ENCODE measurements at regions not wholly inside any gene's neighbourhood (a gene's known extent, or its start where the extent isn't known, plus 50 kb on each side); places are given as distances from the start of the nearest gene placed in this dataset.
"Not testable (repeated sequence)": the region's sequence is repeated elsewhere in the genome, so short reads cannot be mapped to it uniquely, and the experiment has no call there.

DNA sequence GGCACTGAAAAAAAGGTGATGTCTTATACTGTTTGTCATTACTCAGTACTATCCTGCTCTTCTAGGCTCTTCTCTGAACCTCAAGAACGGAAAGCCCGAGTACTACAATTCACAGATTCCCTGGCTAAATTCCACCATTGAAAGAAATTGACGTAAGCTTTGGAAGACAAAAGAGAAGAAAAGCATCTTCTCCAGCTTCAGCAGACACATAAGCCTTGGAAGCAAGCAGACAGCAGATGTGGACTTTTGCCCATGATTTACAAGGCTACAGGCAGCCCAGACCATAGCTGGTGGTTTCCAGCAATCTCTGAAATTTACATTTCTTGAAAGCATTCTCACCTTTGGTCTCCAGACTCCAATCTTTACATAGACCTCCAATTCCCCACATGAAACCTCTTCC lies 289.0 kb downstream of the C1D start:
- DNase-seq (ENCODE audit: low read depth): no peak
- TF ChIP-seq, protein P1, sequence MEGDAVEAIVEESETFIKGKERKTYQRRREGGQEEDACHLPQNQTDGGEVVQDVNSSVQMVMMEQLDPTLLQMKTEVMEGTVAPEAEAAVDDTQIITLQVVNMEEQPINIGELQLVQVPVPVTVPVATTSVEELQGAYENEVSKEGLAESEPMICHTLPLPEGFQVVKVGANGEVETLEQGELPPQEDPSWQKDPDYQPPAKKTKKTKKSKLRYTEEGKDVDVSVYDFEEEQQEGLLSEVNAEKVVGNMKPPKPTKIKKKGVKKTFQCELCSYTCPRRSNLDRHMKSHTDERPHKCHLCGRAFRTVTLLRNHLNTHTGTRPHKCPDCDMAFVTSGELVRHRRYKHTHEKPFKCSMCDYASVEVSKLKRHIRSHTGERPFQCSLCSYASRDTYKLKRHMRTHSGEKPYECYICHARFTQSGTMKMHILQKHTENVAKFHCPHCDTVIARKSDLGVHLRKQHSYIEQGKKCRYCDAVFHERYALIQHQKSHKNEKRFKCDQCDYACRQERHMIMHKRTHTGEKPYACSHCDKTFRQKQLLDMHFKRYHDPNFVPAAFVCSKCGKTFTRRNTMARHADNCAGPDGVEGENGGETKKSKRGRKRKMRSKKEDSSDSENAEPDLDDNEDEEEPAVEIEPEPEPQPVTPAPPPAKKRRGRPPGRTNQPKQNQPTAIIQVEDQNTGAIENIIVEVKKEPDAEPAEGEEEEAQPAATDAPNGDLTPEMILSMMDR (IDR thresholded peaks at IDR 0.05; ENCODE audit: control insufficient read depth, extremely low read depth, insufficient read depth): no peak
- H3K4me3 ChIP-seq (ENCODE audit: low read depth, low read length): no peak overlapping the region

DNA sequence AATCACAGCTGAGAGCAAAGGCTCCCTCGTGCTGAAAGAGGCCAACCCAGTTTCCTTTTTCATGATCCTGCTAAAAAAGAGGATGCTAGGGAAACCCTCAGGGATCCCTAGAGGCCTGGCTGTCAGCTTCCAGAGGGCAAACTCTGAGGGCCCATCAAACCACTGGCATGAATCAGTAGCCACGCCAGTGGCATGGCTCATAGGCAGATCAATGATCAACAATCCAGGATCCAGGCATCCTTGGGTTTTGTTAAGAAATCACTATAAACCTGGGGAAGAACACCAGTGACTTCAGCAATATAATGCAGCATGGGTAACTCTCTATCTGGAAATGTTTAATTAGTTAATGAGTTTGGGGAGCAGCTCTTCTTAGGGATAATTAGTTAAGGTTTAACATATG lies 286.5 kb downstream of the C1D start:
- no peak overlapping the region for H3K4me3 ChIP-seq (ENCODE audit: low read depth, low read length)
- DNase-seq (ENCODE audit: low read depth): no peak
- TF ChIP-seq, protein P1 (IDR thresholded peaks at IDR 0.05; ENCODE audit: control insufficient read depth, extremely low read depth, insufficient read depth): no peak

- no peak for DNase-seq (ENCODE audit: low read depth)
- TF ChIP-seq, protein P1 (IDR thresholded peaks at IDR 0.05; ENCODE audit: control insufficient read depth, extremely low read depth, insufficient read depth): no peak
- no peak overlapping the region for H3K4me3 ChIP-seq (ENCODE audit: low read depth, low read length)
These were observed 285.8 kb downstream of the C1D start for GRCh38 chr2:67777010-67777409.

DNA sequence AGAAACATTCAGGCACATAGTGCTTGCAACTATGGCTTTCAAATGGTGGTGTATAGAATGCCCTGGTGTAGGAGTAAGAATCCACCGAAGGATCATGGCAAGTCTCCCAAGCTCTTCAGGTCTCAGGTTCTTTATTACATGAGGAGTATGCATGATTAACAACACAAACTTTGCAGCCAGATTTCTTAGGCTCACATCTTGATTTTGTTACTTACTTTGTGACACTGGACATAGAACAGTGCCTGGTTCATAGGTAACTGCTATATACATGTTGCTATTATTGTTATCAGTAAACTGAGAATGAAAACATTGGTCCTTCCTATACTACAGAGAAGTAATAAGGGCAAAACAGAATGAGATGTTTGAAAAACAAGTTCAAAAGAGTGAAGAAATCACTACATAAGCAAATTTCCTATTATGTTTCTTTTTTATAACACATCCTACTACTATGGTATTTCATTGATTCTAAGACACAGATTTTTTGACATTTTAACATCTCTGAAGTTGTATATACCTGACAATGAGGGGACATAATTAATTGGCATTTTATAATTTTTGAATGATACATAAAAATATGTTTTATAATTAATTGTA lies 284.9 kb downstream of the C1D start:
- no peak overlapping the region for H3K4me3 ChIP-seq (ENCODE audit: low read depth, low read length)
- no peak for DNase-seq (ENCODE audit: low read depth)
- TF ChIP-seq, protein P1 (IDR thresholded peaks at IDR 0.05; ENCODE audit: control insufficient read depth, extremely low read depth, insufficient read depth): no peak

DNA sequence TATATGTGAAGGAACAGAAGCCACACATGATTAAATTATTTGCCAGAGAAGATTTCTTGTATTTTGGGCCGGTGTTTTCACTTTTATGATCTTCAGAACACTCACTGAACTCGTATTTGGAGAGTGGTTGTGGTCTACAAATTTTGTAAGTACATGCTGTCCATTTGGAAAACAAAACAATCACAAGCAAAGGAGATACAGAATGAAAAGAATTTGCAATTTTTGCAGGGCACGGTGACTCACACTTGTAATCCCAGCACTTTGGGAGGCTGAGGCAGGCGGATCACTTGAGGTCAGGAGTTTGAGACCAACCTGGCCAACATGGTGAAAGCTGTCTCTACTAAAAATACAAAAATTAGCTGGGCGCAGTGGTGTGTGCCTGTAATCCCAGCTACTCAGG lies 282.0 kb downstream of the C1D start:
- H3K4me3 ChIP-seq (ENCODE audit: low read depth, low read length): not testable (repeated sequence)

DNA sequence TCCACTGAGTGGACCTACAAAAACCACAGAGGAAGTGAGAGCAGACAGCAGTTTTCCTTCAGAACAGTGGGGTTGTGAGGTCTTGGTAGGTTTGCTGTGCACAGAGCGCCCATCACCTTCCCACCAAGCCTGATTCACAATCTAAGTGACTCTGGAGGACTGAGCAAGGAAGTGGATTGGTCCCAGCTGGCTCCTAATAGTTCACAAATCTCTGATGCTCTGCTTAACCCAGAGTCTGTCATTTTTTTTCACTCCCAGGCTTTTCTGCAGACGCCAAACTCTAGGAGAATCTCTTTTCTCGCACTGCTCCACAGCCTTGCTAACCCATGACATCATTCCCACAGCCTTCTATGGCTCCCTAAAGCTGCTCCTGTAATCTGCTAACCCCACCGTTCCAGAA lies 280.4 kb downstream of the C1D start:
- DNase-seq (ENCODE audit: low read depth): no peak
- H3K4me3 ChIP-seq (ENCODE audit: low read depth, low read length): no peak overlapping the region
- TF ChIP-seq, protein P1 (IDR thresholded peaks at IDR 0.05; ENCODE audit: control insufficient read depth, extremely low read depth, insufficient read depth): no peak

More for the DNA sequence above, 282.0 kb downstream of the C1D start:
- not testable (repeated sequence) for DNase-seq (ENCODE audit: low read depth)

- H3K4me3 ChIP-seq (ENCODE audit: low read depth, low read length): no peak overlapping the region
- DNase-seq (ENCODE audit: low read depth): no peak
- TF ChIP-seq, protein P1 (IDR thresholded peaks at IDR 0.05; ENCODE audit: control insufficient read depth, extremely low read depth, insufficient read depth): no peak
These were observed 279.8 kb downstream of the C1D start for GRCh38 chr2:67783026-67783425.
